Glutamatergic neuron (in vitro differentiated cells): ENCODE measurements at regions not wholly inside any gene's neighbourhood (a gene's known extent, or its start where the extent isn't known, plus 50 kb on each side); places are given as distances from the start of the nearest gene placed in this dataset.

Source experiments
- DNase-seq: peaks from one replicate; pipeline ENCODE4 v3.0.0; 2022
- H3K27ac Mint-ChIP-seq: one replicate; pipeline ENCODE4 v1.8.0; 2020; ENCODE audit warnings: mild to moderate bottlenecking, mixed read lengths, inconsistent platforms; ENCODE audit not compliant: unreplicated experiment
- H3K27me3 Mint-ChIP-seq: one replicate; pipeline ENCODE4 v1.8.0; 2020; ENCODE audit warnings: mild to moderate bottlenecking, moderate library complexity, mixed read lengths, inconsistent platforms; ENCODE audit not compliant: unreplicated experiment
- H3K36me3 Mint-ChIP-seq: one replicate; pipeline ENCODE4 v1.8.0; 2020; ENCODE audit warnings: mild to moderate bottlenecking, mixed read lengths, inconsistent platforms; ENCODE audit not compliant: unreplicated experiment
- H3K4me1 Mint-ChIP-seq: one replicate; pipeline ENCODE4 v1.8.0; 2020; ENCODE audit warnings: mild to moderate bottlenecking, low read depth, mixed read lengths, inconsistent platforms; ENCODE audit not compliant: unreplicated experiment
- H3K4me3 Mint-ChIP-seq: one replicate; pipeline ENCODE4 v1.8.0; 2020; ENCODE audit warnings: mild to moderate bottlenecking, mixed read lengths, inconsistent platforms; ENCODE audit not compliant: unreplicated experiment
- H3K9me3 Mint-ChIP-seq: one replicate; pipeline ENCODE4 v1.8.0; 2020; ENCODE audit warnings: mild to moderate bottlenecking, moderate library complexity, mixed read lengths, inconsistent platforms; ENCODE audit not compliant: unreplicated experiment
- TF ChIP-seq, protein P1 (sequence below): fragments of 200-600 bp; sonication (generic); IDR thresholded peaks from one replicate; pipeline ENCODE4 v1.5.0; 2021; ENCODE audit not compliant: partially characterized antibody, unreplicated experiment

DNA sequence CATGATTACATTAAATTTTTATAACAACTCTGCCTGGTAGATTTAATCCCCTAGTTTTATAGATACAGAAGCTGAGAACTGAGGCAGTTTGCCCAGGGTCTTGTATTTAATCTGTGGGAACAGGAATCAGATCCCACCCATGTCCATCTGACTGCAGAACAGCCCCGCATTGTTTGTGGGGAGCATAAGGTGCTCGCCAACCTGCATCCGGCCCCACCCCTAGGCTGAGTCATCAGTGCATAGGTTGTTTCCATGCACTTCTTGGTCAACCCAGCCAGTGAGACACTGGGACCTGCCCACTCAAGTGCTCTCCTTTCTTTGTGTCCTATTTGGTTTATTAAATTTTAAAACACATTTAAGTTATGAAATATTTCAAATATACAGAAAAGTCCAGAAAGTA, 266.2 kb downstream of the OPA1 start:
- no peaks in the 10 kb centered on the region for H3K9me3 Mint-ChIP-seq
- no peaks in the 10 kb centered on the region for H3K4me1 Mint-ChIP-seq
- peaks cover 2% of the 10 kb centered on the region for H3K27me3 Mint-ChIP-seq
- no peaks in the 10 kb centered on the region for H3K36me3 Mint-ChIP-seq
- TF ChIP-seq, protein P1, sequence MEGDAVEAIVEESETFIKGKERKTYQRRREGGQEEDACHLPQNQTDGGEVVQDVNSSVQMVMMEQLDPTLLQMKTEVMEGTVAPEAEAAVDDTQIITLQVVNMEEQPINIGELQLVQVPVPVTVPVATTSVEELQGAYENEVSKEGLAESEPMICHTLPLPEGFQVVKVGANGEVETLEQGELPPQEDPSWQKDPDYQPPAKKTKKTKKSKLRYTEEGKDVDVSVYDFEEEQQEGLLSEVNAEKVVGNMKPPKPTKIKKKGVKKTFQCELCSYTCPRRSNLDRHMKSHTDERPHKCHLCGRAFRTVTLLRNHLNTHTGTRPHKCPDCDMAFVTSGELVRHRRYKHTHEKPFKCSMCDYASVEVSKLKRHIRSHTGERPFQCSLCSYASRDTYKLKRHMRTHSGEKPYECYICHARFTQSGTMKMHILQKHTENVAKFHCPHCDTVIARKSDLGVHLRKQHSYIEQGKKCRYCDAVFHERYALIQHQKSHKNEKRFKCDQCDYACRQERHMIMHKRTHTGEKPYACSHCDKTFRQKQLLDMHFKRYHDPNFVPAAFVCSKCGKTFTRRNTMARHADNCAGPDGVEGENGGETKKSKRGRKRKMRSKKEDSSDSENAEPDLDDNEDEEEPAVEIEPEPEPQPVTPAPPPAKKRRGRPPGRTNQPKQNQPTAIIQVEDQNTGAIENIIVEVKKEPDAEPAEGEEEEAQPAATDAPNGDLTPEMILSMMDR, result no peak
- H3K4me3 Mint-ChIP-seq, result no peak overlapping the region
- no peak for DNase-seq
- H3K27ac Mint-ChIP-seq, result no peak overlapping the region

DNA sequence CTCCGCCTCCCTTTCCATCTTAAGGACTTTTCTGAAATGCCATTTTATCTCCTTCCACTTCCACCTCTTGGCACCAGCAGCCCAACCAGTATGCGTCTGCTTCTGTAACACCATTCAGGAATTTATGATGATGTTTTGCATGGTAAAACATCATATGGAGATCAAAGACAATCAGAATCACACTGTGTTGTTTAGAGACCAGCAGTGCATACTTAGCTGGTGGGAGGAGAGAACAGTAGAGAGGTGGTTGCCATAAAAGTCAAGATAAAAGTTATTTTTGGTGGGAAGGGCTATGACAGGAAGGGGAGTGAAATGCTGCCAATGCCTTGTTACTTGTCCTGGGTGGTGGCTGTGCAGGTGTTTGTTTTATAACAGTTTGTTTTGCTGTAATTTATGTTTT, 268.0 kb downstream of the OPA1 start:
- no peaks in the 10 kb centered on the region for H3K9me3 Mint-ChIP-seq
- H3K36me3 Mint-ChIP-seq, result no peaks in the 10 kb centered on the region
- no peak overlapping the region for H3K4me3 Mint-ChIP-seq
- TF ChIP-seq, protein P1, result no peak
- no peak for DNase-seq
- no peaks in the 10 kb centered on the region for H3K27me3 Mint-ChIP-seq
- H3K27ac Mint-ChIP-seq, result no peak overlapping the region
- no peaks in the 10 kb centered on the region for H3K4me1 Mint-ChIP-seq

DNA sequence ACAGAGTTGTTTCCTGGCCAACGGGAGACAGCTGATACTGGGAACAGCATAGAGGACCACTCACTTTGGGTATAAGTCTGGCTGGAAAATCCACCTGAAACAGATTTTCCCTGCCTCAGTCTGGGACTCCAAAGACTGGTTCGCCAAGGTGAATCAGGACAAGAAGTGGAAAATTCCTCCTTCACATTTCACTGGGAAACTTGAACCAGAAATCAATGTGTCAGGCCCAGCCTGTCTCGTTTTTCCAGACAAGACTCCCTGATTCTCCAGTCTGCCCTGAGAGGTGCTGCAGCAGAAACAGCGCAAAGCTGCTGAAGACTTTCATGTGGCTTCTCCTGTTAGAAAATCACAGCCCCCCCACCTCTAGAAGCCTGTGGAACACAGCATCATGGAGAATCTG, 269.8 kb downstream of the OPA1 start:
- Mint-ChIP-seq H3K27me3 (no peaks in the 10 kb centered on the region), H3K9me3 (no peaks in the 10 kb centered on the region), H3K4me1 (no peaks in the 10 kb centered on the region), H3K4me3 (no peak overlapping the region), H3K36me3 (peaks cover 2% of the 10 kb centered on the region), H3K27ac (no peak overlapping the region)
- no peak for DNase-seq
- TF ChIP-seq, protein P1, result no peak

DNA sequence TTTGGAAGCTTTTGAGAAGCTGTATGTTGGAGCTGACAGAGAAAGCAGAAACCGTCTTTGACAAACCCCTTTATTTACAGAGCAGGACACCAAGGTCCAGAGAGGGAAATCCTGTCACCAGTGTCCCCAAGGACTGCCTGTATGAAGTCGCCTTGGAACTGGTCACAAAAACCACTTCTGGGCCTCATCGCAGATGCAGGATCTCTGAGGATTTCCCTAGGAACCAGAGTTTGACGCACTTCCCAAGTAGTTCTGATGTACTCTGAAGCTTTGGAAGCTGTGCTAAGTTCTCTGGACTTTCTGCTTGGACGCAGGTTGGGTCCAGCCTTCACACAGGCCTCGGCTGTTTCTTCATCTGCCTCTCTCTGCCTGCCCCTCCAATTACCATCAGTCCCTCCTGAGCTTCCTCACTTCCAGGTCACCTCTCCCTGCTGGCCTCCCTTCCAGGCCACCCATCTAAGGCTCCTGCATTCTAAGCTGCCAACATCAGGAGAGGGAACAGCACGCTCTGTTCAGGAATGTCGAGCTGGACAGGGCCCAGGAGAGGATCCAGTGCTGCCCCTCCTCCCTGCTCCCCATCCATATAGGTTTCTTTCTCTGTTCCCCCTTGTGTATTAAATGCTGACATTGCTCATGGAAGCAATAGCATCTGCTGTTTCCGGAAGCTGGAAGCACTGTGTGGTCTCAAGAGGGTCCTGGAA, 270.8 kb downstream of the OPA1 start:
- Mint-ChIP-seq H3K36me3 (peaks cover 10% of the 10 kb centered on the region), H3K27ac (no peak overlapping the region), H3K4me1 (no peaks in the 10 kb centered on the region), H3K4me3 (no peak overlapping the region), H3K9me3 (peaks cover 2% of the 10 kb centered on the region), H3K27me3 (peaks cover 3% of the 10 kb centered on the region)
- no peak for DNase-seq
- TF ChIP-seq, protein P1, result no peak

DNA sequence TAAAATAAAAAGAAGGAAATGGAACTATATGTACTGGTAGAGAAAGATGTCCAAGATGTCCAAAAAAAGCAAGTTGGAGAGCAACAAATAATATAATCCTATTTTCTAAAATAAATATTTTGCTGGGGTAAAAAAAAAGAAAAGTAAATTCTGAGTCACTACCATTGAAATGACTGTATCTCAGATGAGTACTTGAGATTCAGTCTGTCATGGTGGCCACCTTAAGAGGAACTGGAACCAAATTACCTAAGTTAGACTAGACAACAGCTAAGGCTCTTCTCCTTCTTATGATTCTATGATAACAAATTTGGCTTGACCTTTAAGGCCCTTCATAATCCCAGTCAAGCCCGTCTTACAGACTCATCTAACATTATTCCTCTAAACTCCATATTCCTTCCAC, 270.6 kb upstream of the HES1 start:
- Mint-ChIP-seq H3K9me3 (peaks cover 2% of the 10 kb centered on the region), H3K27ac (no peak overlapping the region), H3K27me3 (peaks cover 7% of the 10 kb centered on the region), H3K4me3 (no peak overlapping the region), H3K36me3 (peaks cover 10% of the 10 kb centered on the region), H3K4me1 (peaks cover 2% of the 10 kb centered on the region)
- TF ChIP-seq, protein P1, result no peak
- no peak for DNase-seq
